IPS-18a (cell line): ENCODE measurements at regions not wholly inside any gene's neighbourhood (a gene's known extent, or its start where the extent isn't known, plus 50 kb on each side); places are given as distances from the start of the nearest gene placed in this dataset.
"Not testable (repeated sequence)": the region's sequence is repeated elsewhere in the genome, so short reads cannot be mapped to it uniquely, and the experiment has no call there.

Experiments
- H3K27ac ChIP-seq: one replicate; pipeline ENCODE4 v1.5.1; 2013; ENCODE audit warnings: low read length
- H3K27me3 ChIP-seq: one replicate; pipeline ENCODE4 v1.6.1; 2013; ENCODE audit warnings: mild to moderate bottlenecking, low read length; ENCODE audit not compliant: control insufficient read depth, insufficient read depth
- H3K36me3 ChIP-seq: one replicate; pipeline ENCODE4 v1.6.1; 2013; ENCODE audit warnings: low read depth, low read length; ENCODE audit not compliant: control insufficient read depth
- H3K4me1 ChIP-seq: one replicate; pipeline ENCODE4 v1.6.1; 2013; ENCODE audit warnings: low read depth, low read length; ENCODE audit not compliant: control insufficient read depth
- H3K4me3 ChIP-seq: one replicate; pipeline ENCODE4 v1.5.1; 2013; ENCODE audit warnings: low read length
- H3K9ac ChIP-seq: one replicate; pipeline ENCODE4 v1.6.1; 2013; ENCODE audit warnings: mild to moderate bottlenecking, low read length, moderate library complexity
- H3K9me3 ChIP-seq: one replicate; pipeline ENCODE4 v1.6.1; 2013; ENCODE audit warnings: low read depth, low read length; ENCODE audit not compliant: control insufficient read depth

GRCh38 chr3:101913168-101913567 lies 63.9 kb downstream of the NFKBIZ start:
- H3K4me1 ChIP-seq = no peaks in the 10 kb centered on the region
- no peak overlapping the region for H3K9ac ChIP-seq
- no peak overlapping the region for H3K27ac ChIP-seq
- no peak overlapping the region for H3K4me3 ChIP-seq
- H3K9me3 ChIP-seq = no peaks in the 10 kb centered on the region
- H3K27me3 ChIP-seq = no peaks in the 10 kb centered on the region
- no peaks in the 10 kb centered on the region for H3K36me3 ChIP-seq

- not testable (repeated sequence) for H3K4me1 ChIP-seq, H3K4me3 ChIP-seq, H3K36me3 ChIP-seq, H3K9me3 ChIP-seq, H3K27ac ChIP-seq, H3K9ac ChIP-seq, H3K27me3 ChIP-seq
Measured at GRCh38 chr3:101917761-101918160, 68.4 kb downstream of the NFKBIZ start.

- H3K27me3 ChIP-seq, H3K36me3 ChIP-seq, H3K4me3 ChIP-seq, H3K9ac ChIP-seq, H3K4me1 ChIP-seq, H3K9me3 ChIP-seq, H3K27ac ChIP-seq: not testable (repeated sequence)
Measured at GRCh38 chr3:101922151-101922725, 72.9 kb downstream of the NFKBIZ start.

- H3K4me1 ChIP-seq, H3K9me3 ChIP-seq, H3K9ac ChIP-seq, H3K27me3 ChIP-seq, H3K4me3 ChIP-seq, H3K36me3 ChIP-seq, H3K27ac ChIP-seq: not testable (repeated sequence)
Measured at GRCh38 chr3:101924621-101925020, 75.3 kb downstream of the NFKBIZ start.

GRCh38 chr3:101925124-101925523 lies 75.8 kb downstream of the NFKBIZ start:
- not testable (repeated sequence) for H3K36me3 ChIP-seq, H3K4me1 ChIP-seq, H3K9me3 ChIP-seq, H3K4me3 ChIP-seq, H3K9ac ChIP-seq, H3K27me3 ChIP-seq, H3K27ac ChIP-seq

- Histone ChIP-seq H3K9me3 (no peaks in the 10 kb centered on the region), H3K27me3 (no peaks in the 10 kb centered on the region), H3K27ac (no peak overlapping the region), H3K4me1 (peaks cover 8% of the 10 kb centered on the region), H3K4me3 (no peak overlapping the region), H3K36me3 (no peaks in the 10 kb centered on the region), H3K9ac (no peak overlapping the region)
Measured at GRCh38 chr3:101925564-101925963, 76.2 kb downstream of the NFKBIZ start.

- H3K4me1 ChIP-seq = peaks cover 8% of the 10 kb centered on the region
- no peak overlapping the region for H3K9ac ChIP-seq
- no peaks in the 10 kb centered on the region for H3K9me3 ChIP-seq
- no peak overlapping the region for H3K27ac ChIP-seq
- no peak overlapping the region for H3K4me3 ChIP-seq
- no peaks in the 10 kb centered on the region for H3K36me3 ChIP-seq
- H3K27me3 ChIP-seq = no peaks in the 10 kb centered on the region
Measured at GRCh38 chr3:101926594-101927105, 77.3 kb downstream of the NFKBIZ start.

- no peaks in the 10 kb centered on the region for H3K36me3 ChIP-seq
- no peak overlapping the region for H3K4me3 ChIP-seq
- H3K4me1 ChIP-seq = peaks cover 8% of the 10 kb centered on the region
- H3K27ac ChIP-seq = no peak overlapping the region
- no peaks in the 10 kb centered on the region for H3K27me3 ChIP-seq
- no peaks in the 10 kb centered on the region for H3K9me3 ChIP-seq
- no peak overlapping the region for H3K9ac ChIP-seq
Measured at GRCh38 chr3:101928890-101929289, 79.6 kb downstream of the NFKBIZ start.

GRCh38 chr3:101931081-101931480 lies 81.8 kb downstream of the NFKBIZ start:
- Histone ChIP-seq H3K9me3 (no peaks in the 10 kb centered on the region), H3K4me1 (peaks cover 5% of the 10 kb centered on the region), H3K4me3 (no peak overlapping the region), H3K27me3 (no peaks in the 10 kb centered on the region), H3K36me3 (no peaks in the 10 kb centered on the region), H3K27ac (no peak overlapping the region), H3K9ac (no peak overlapping the region)

- no peak overlapping the region for H3K9ac ChIP-seq
- H3K9me3 ChIP-seq = no peaks in the 10 kb centered on the region
- H3K27ac ChIP-seq = no peak overlapping the region
- no peak overlapping the region for H3K4me3 ChIP-seq
- H3K27me3 ChIP-seq = no peaks in the 10 kb centered on the region
- H3K36me3 ChIP-seq = no peaks in the 10 kb centered on the region
- no peaks in the 10 kb centered on the region for H3K4me1 ChIP-seq
Measured at GRCh38 chr3:101932326-101933068, 83.2 kb downstream of the NFKBIZ start.

GRCh38 chr3:101936419-101937356 lies 87.4 kb downstream of the NFKBIZ start:
- no peak overlapping the region for H3K27ac ChIP-seq
- no peaks in the 10 kb centered on the region for H3K27me3 ChIP-seq
- H3K4me1 ChIP-seq = peaks cover 7% of the 10 kb centered on the region
- H3K9ac ChIP-seq = no peak overlapping the region
- H3K9me3 ChIP-seq = no peaks in the 10 kb centered on the region
- H3K36me3 ChIP-seq = no peaks in the 10 kb centered on the region
- no peak overlapping the region for H3K4me3 ChIP-seq
